ENCODE measurements at regions not wholly inside any gene's neighbourhood (a gene's known extent, or its start where the extent isn't known, plus 50 kb on each side); places are given as distances from the start of the nearest gene placed in this dataset.
A peak's percentile ranks its signal among the peaks of the same experiment; 100 is the strongest.

- BruUV-seq (replicated peaks), result no TSS peak
- intact Hi-C loops (cut with micrococcal nuclease; ENCODE audit: unreplicated experiment), result loop anchor here (10.0 kb wide), 1 partner anchor 668 kb away; no protein-coding TSS in a partner anchor
These were observed 104.2 kb upstream of the MVB12B start for GRCh38 chr9:126222363-126222834.

GRCh38 chr9:126222835-126223431 lies 103.7 kb upstream of the MVB12B start:
- DNase-seq (ENCODE audit: low spot score), result no peak
- Histone ChIP-seq H3K9me3 (ENCODE audit: low read depth, low read length, poor library complexity, severe bottlenecking) (peaks cover 8% of the 10 kb centered on the region), H3K4me1 (ENCODE audit: insufficient read depth, low read length, poor library complexity, severe bottlenecking) (no peaks in the 10 kb centered on the region), H3K4me3 (ENCODE audit: low read depth, low read length, poor library complexity, severe bottlenecking) (no peak overlapping the region), H3K27me3 (replicated peaks; ENCODE audit: insufficient read depth, low read depth, low read length, poor library complexity) (peaks cover 77% of the 10 kb centered on the region), H3K27ac (ENCODE audit: low read depth, low read length, poor library complexity, severe bottlenecking) (no peak overlapping the region), H3K36me3 (ENCODE audit: insufficient read depth, low read length, poor library complexity, severe bottlenecking) (no peaks in the 10 kb centered on the region)
- BruUV-seq (replicated peaks), result no TSS peak
- no peak for TF ChIP-seq CTCF (conservative IDR thresholded peaks at IDR 0.05; ENCODE audit: low read depth, low read length)
- no peak for TF ChIP-seq EZH2 (IDR thresholded peaks at IDR 0.05; ENCODE audit: borderline replicate concordance, low read depth, low read length, poor library complexity, severe bottlenecking)
- intact Hi-C loops (cut with micrococcal nuclease; ENCODE audit: unreplicated experiment), result loop anchor here (10.0 kb wide), 1 partner anchor 668 kb away; no protein-coding TSS in a partner anchor
- ChIA-PET CTCF (no interaction called here), POLR2A (ENCODE audit: low non-redundant PET) (no interaction called here)

More at GRCh38 chr9:126222363-126222834, 104.2 kb upstream of the MVB12B start:
- Histone ChIP-seq H3K27ac (ENCODE audit: low read depth, low read length, poor library complexity, severe bottlenecking) (no peak overlapping the region), H3K36me3 (ENCODE audit: insufficient read depth, low read length, poor library complexity, severe bottlenecking) (no peaks in the 10 kb centered on the region), H3K4me3 (ENCODE audit: low read depth, low read length, poor library complexity, severe bottlenecking) (no peak overlapping the region), H3K4me1 (ENCODE audit: insufficient read depth, low read length, poor library complexity, severe bottlenecking) (no peaks in the 10 kb centered on the region), H3K27me3 (replicated peaks; ENCODE audit: insufficient read depth, low read depth, low read length, poor library complexity) (peaks cover 79% of the 10 kb centered on the region), H3K9me3 (ENCODE audit: low read depth, low read length, poor library complexity, severe bottlenecking) (peaks cover 8% of the 10 kb centered on the region)
- TF ChIP-seq EZH2 (IDR thresholded peaks at IDR 0.05; ENCODE audit: borderline replicate concordance, low read depth, low read length, poor library complexity, severe bottlenecking), result peak; percentile 76
- no peak for TF ChIP-seq CTCF (conservative IDR thresholded peaks at IDR 0.05; ENCODE audit: low read depth, low read length)
- no peak for DNase-seq (ENCODE audit: low spot score)
- ChIA-PET CTCF (no interaction called here), POLR2A (ENCODE audit: low non-redundant PET) (no interaction called here)

- no TSS peak for BruUV-seq (replicated peaks)
- CTCF ChIA-PET, result no interaction called here
- intact Hi-C loops (cut with micrococcal nuclease; ENCODE audit: unreplicated experiment), result loop anchor here (10.0 kb wide), 1 partner anchor 669 kb away; no protein-coding TSS in a partner anchor
These were observed 102.7 kb upstream of the MVB12B start for GRCh38 chr9:126223798-126224531.

More at GRCh38 chr9:126223798-126224531, 102.7 kb upstream of the MVB12B start:
- Histone ChIP-seq H3K4me3 (ENCODE audit: low read depth, low read length, poor library complexity, severe bottlenecking) (no peak overlapping the region), H3K36me3 (ENCODE audit: insufficient read depth, low read length, poor library complexity, severe bottlenecking) (no peaks in the 10 kb centered on the region), H3K27me3 (replicated peaks; ENCODE audit: insufficient read depth, low read depth, low read length, poor library complexity) (peaks cover 84% of the 10 kb centered on the region), H3K4me1 (ENCODE audit: insufficient read depth, low read length, poor library complexity, severe bottlenecking) (no peaks in the 10 kb centered on the region), H3K27ac (ENCODE audit: low read depth, low read length, poor library complexity, severe bottlenecking) (no peak overlapping the region), H3K9me3 (ENCODE audit: low read depth, low read length, poor library complexity, severe bottlenecking) (peaks cover 8% of the 10 kb centered on the region)
- TF ChIP-seq EZH2 (IDR thresholded peaks at IDR 0.05; ENCODE audit: borderline replicate concordance, low read depth, low read length, poor library complexity, severe bottlenecking) (no peak), CTCF (conservative IDR thresholded peaks at IDR 0.05; ENCODE audit: low read depth, low read length) (no peak)
- POLR2A ChIA-PET (ENCODE audit: low non-redundant PET), result no interaction called here
- no peak for DNase-seq (ENCODE audit: low spot score)
